H1 (cell line): ENCODE measurements at regions not wholly inside any gene's neighbourhood (a gene's known extent, or its start where the extent isn't known, plus 50 kb on each side); places are given as distances from the start of the nearest gene placed in this dataset.

Source experiments
- FOSL1 ChIP-seq: IDR thresholded peaks from 2 replicates; pipeline ENCODE4 v1.6.1; 2011; ENCODE audit warnings: mild to moderate bottlenecking, low read depth, low read length, moderate library complexity; ENCODE audit not compliant: insufficient read depth
- ZNF274 ChIP-seq: IDR thresholded peaks from 2 replicates; pipeline ENCODE4 v1.7.0; 2012; ENCODE audit warnings: low read length, borderline replicate concordance; ENCODE audit errors: extremely low read depth

DNA sequence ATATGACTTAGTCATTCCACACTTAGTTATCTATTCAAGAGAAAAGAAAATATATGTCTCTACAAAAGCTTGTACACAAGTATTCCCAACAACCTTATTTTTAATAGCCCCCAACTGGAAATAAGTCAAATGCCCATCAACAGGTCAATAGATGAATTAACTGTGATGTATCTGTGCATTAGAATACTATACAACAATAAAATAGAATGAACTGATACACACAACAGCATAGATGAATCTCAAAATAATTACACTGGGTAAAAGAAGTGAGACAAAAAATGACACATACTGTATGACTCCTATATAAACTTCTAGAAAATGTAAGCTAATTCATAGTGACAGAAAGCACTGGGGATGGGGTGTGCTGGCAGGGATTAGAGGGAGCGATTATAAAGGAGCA is 354.1 kb upstream of the DIPK2B start (continued):
- TF ChIP-seq FOSL1: no peak
- TF ChIP-seq ZNF274: no peak
